T-cell (primary cell): ENCODE measurements at regions not wholly inside any gene's neighbourhood (a gene's known extent, or its start where the extent isn't known, plus 50 kb on each side); places are given as distances from the start of the nearest gene placed in this dataset.

ENCODE experiments used
- ATAC-seq, 4 experiments: fragments of 200-7000 bp in 3 of 4; fragments of 150-1000 bp in 1 of 4; cut with Tn5 transposase; replicated peaks in 1 of 4; 1 replicate in 3 of 4; 2 replicates in 1 of 4; pipeline ENCODE4 v1.10.0; 2021; ENCODE audit warnings: moderate library complexity in 3 of 4, mild to moderate bottlenecking in 2 of 4, moderate number of reproducible peaks in 1 of 4
- CTCF ChIA-PET, 2 donors: fragments of 300-600 bp; sonication (Branson Sonifier 250); formaldehyde crosslinking; loops; one replicate each; lab custom pipeline; 2022; ENCODE audit warnings: antibody characterized with exemption in 2 of 2; lab: Charles Lee
- POLR2A ChIA-PET, 2 donors: fragments of 300-600 bp; sonication (Branson Sonifier 250); formaldehyde crosslinking; loops; one replicate each; lab custom pipeline; 2022; ENCODE audit warnings: antibody characterized with exemption in 2 of 2; lab: Charles Lee
- DNase-seq, 35 experiments: peaks; one replicate each; pipeline versions ENCODE4 v3.0.0 to v3.0.0-alpha.2; 2013 to 2023
- H3K27ac ChIP-seq: one replicate; pipeline ENCODE4 v1.5.1; 2013; ENCODE audit warnings: low read length
- H3K27me3 ChIP-seq, 2 experiments: replicated peaks in 1 of 2; 1 replicate in 1 of 2; 2 replicates in 1 of 2; pipeline versions ENCODE4 v1.6.1 to v1.7.0; 2013; ENCODE audit warnings: low read length in 1 of 2, mixed read lengths in 1 of 2; ENCODE audit not compliant: control insufficient read depth in 2 of 2, insufficient read depth in 2 of 2; ENCODE audit errors: extremely low read depth in 1 of 2
- H3K36me3 ChIP-seq, 2 donors: 1 replicate in 1 of 2; 2 replicates in 1 of 2; pipeline versions ENCODE4 v1.6.1 to v1.7.0; 2013; ENCODE audit warnings: low read length in 1 of 2; ENCODE audit not compliant: control insufficient read depth in 2 of 2, insufficient read depth in 1 of 2; ENCODE audit errors: extremely low read depth in 1 of 2
- H3K4me1 ChIP-seq, 2 experiments: 1 replicate in 1 of 2; 2 replicates in 1 of 2; pipeline versions ENCODE4 v1.6.1 to v1.7.0; 2013; ENCODE audit warnings: low read length in 2 of 2, mixed read lengths in 1 of 2; ENCODE audit not compliant: insufficient read depth in 2 of 2, control insufficient read depth in 1 of 2; ENCODE audit errors: extremely low read depth in 1 of 2
- H3K4me3 ChIP-seq, 2 donors: 1 replicate in 1 of 2; 2 replicates in 1 of 2; pipeline versions ENCODE4 v1.5.1 to v1.7.0; 2013; ENCODE audit warnings: mild to moderate bottlenecking in 2 of 2, low read length in 1 of 2, moderate library complexity in 1 of 2; ENCODE audit not compliant: control insufficient read depth in 1 of 2; ENCODE audit errors: extremely low read depth in 1 of 2
- H3K9me3 ChIP-seq: 2 replicates; pipeline ENCODE4 v1.7.0; 2013
- H3K27ac Mint-ChIP-seq, 2 donors: one replicate each; pipeline ENCODE4 v1.8.0; 2020 to 2021; ENCODE audit warnings: mild to moderate bottlenecking in 2 of 2, mixed read lengths in 2 of 2
- H3K27me3 Mint-ChIP-seq, 2 donors: one replicate each; pipeline ENCODE4 v1.8.0; 2021 to 2022; ENCODE audit warnings: mixed read lengths in 2 of 2
- H3K36me3 Mint-ChIP-seq: one replicate; pipeline ENCODE4 v1.8.0; 2021; ENCODE audit warnings: mixed read lengths
- H3K4me1 Mint-ChIP-seq, 3 donors: one replicate each; pipeline ENCODE4 v1.8.0; 2020 to 2022; ENCODE audit warnings: mixed read lengths in 3 of 3, mild to moderate bottlenecking in 1 of 3
- H3K4me3 Mint-ChIP-seq, 3 donors: one replicate each; pipeline ENCODE4 v1.8.0; 2020 to 2022; ENCODE audit warnings: mild to moderate bottlenecking in 3 of 3, mixed read lengths in 3 of 3, moderate library complexity in 3 of 3
- H3K9me3 Mint-ChIP-seq, 3 donors: one replicate each; pipeline ENCODE4 v1.8.0; 2020 to 2022; ENCODE audit warnings: mixed read lengths in 3 of 3
- WGBS: methylation state at CpG from one replicate; pipeline ENCODE4 v1.1.5; 2013; ENCODE audit warnings: missing lambda C conversion rate; ENCODE audit not compliant: insufficient coverage; 5-methylcytosine and 5-hydroxymethylcytosine counted together

DNA sequence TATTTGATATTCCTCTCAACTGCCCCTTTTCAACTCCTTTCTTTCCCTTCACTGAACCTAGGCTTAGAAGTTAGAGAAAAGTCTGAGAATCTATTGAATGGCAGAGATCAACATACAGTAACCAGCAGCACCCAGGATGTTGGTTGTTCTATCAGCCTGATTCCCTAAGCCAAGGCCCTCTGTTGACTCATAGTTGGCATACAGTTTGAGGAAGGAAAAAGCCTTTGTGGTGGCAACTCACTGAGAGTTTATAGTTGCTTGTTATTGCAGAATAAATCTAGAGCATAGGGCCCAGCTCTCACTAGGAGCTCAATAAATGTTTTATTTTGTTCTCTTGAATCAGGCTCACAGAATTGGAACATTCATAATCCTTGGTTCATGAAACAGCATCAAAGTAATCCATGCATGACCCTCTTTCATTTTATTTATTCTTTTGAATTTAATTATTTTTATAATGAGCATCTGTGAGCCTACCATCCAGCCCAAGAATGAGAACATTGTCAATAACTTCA is 119.1 kb upstream of the ADGRF1 start:
- Mint-ChIP-seq H3K36me3 (no peaks in the 10 kb centered on the region), H3K4me1 (no peaks in the 10 kb centered on the region), H3K27me3 (peaks cover 0 to 6% of the 10 kb centered on the region in 2 donors), H3K4me3 (no peak overlapping the region), H3K9me3 (no peaks in the 10 kb centered on the region), H3K27ac (no peak overlapping the region)
- POLR2A ChIA-PET, result no interaction called here
- Histone ChIP-seq H3K27me3 (no peaks in the 10 kb centered on the region), H3K27ac (no peak overlapping the region), H3K36me3 (no peaks in the 10 kb centered on the region), H3K4me1 (no peaks in the 10 kb centered on the region), H3K9me3 (no peaks in the 10 kb centered on the region), H3K4me3 (no peak overlapping the region)
- CTCF ChIA-PET, result no interaction called here
- DNase-seq (no peak), ATAC-seq (no peak)

GRCh38 chr6:47160702-47161101 is 118.6 kb upstream of the ADGRF1 start:
- POLR2A ChIA-PET, result no interaction called here
- Mint-ChIP-seq H3K27me3 (peaks cover 0 to 6% of the 10 kb centered on the region in 2 donors), H3K36me3 (no peaks in the 10 kb centered on the region), H3K9me3 (no peaks in the 10 kb centered on the region), H3K4me1 (no peaks in the 10 kb centered on the region), H3K27ac (no peak overlapping the region), H3K4me3 (no peak overlapping the region)
- WGBS, result 100% methylated on average over 1 of the region's 3 CpGs
- H3K4me3 ChIP-seq, result no peak overlapping the region
- DNase-seq, result no peak
- H3K9me3 ChIP-seq, result no peaks in the 10 kb centered on the region
- no peak overlapping the region for H3K27ac ChIP-seq
- H3K27me3 ChIP-seq, result no peaks in the 10 kb centered on the region
- no peaks in the 10 kb centered on the region for H3K36me3 ChIP-seq
- no peak for ATAC-seq
- H3K4me1 ChIP-seq, result no peaks in the 10 kb centered on the region
- CTCF ChIA-PET, result no interaction called here

- no peaks in the 10 kb centered on the region for H3K9me3 Mint-ChIP-seq
- Histone ChIP-seq H3K9me3 (no peaks in the 10 kb centered on the region), H3K27me3 (no peaks in the 10 kb centered on the region), H3K4me3 (no peak overlapping the region), H3K4me1 (no peaks in the 10 kb centered on the region), H3K27ac (no peak overlapping the region), H3K36me3 (no peaks in the 10 kb centered on the region)
- H3K36me3 Mint-ChIP-seq, result no peaks in the 10 kb centered on the region
- no peaks in the 10 kb centered on the region for H3K4me1 Mint-ChIP-seq
- CTCF ChIA-PET, result no interaction called here
- POLR2A ChIA-PET, result no interaction called here
- no peak overlapping the region for H3K27ac Mint-ChIP-seq
- DNase-seq, result no peak
- no peak for ATAC-seq
- H3K27me3 Mint-ChIP-seq, result peaks cover 0 to 6% of the 10 kb centered on the region in 2 donors
- H3K4me3 Mint-ChIP-seq, result no peak overlapping the region
- 58% methylated on average over 3 of the region's 5 CpGs for WGBS
These were observed 117.6 kb upstream of the ADGRF1 start for GRCh38 chr6:47159763-47160162.

GRCh38 chr6:47157653-47158219 is 115.6 kb upstream of the ADGRF1 start:
- ATAC-seq, result no peak
- no peaks in the 10 kb centered on the region for H3K4me1 ChIP-seq
- no CpG with 5 or more reads among the region's 2 CpGs for WGBS
- no peaks in the 10 kb centered on the region for H3K36me3 ChIP-seq
- Mint-ChIP-seq H3K4me1 (no peaks in the 10 kb centered on the region), H3K9me3 (no peaks in the 10 kb centered on the region), H3K27ac (no peak overlapping the region), H3K4me3 (no peak overlapping the region), H3K27me3 (peaks cover 0 to 2% of the 10 kb centered on the region in 2 donors), H3K36me3 (no peaks in the 10 kb centered on the region)
- no peaks in the 10 kb centered on the region for H3K27me3 ChIP-seq
- POLR2A ChIA-PET, result no interaction called here
- no peaks in the 10 kb centered on the region for H3K9me3 ChIP-seq
- CTCF ChIA-PET, result no interaction called here
- DNase-seq, result no peak
- H3K27ac ChIP-seq, result no peak overlapping the region
- no peak overlapping the region for H3K4me3 ChIP-seq

- Mint-ChIP-seq H3K4me3 (no peak overlapping the region), H3K27ac (no peak overlapping the region), H3K9me3 (no peaks in the 10 kb centered on the region), H3K4me1 (no peaks in the 10 kb centered on the region), H3K36me3 (no peaks in the 10 kb centered on the region), H3K27me3 (peaks cover 0 to 2% of the 10 kb centered on the region in 2 donors)
- Histone ChIP-seq H3K27me3 (no peaks in the 10 kb centered on the region), H3K4me3 (no peak overlapping the region), H3K36me3 (no peaks in the 10 kb centered on the region), H3K9me3 (no peaks in the 10 kb centered on the region), H3K4me1 (no peaks in the 10 kb centered on the region), H3K27ac (no peak overlapping the region)
- DNase-seq (no peak), ATAC-seq (no peak)
- ChIA-PET CTCF (no interaction called here), POLR2A (no interaction called here)
- 100% methylated on average over 1 of the region's 1 CpG for WGBS
These were observed 114.9 kb upstream of the ADGRF1 start for GRCh38 chr6:47157063-47157462.

GRCh38 chr6:47156196-47156595 is 114.1 kb upstream of the ADGRF1 start:
- H3K36me3 Mint-ChIP-seq, result no peaks in the 10 kb centered on the region

GRCh38 chr6:47153404-47153755 is 111.2 kb upstream of the ADGRF1 start:
- no peaks in the 10 kb centered on the region for H3K9me3 ChIP-seq
- H3K4me3 Mint-ChIP-seq, result no peak overlapping the region
- H3K27ac ChIP-seq, result no peak overlapping the region
- H3K27me3 ChIP-seq, result peaks cover 0 to 2% of the 10 kb centered on the region in 2 experiments
- H3K36me3 Mint-ChIP-seq, result no peaks in the 10 kb centered on the region
- no peaks in the 10 kb centered on the region for H3K9me3 Mint-ChIP-seq
- ChIA-PET POLR2A (no interaction called here), CTCF (no interaction called here)
- WGBS, result 73% methylated on average over 1 of the region's 3 CpGs
- no peak overlapping the region for H3K4me3 ChIP-seq
- H3K4me1 ChIP-seq, result no peaks in the 10 kb centered on the region
- H3K27ac Mint-ChIP-seq, result no peak overlapping the region
- DNase-seq (no peak), ATAC-seq (no peak)
- peaks cover 0 to 9% of the 10 kb centered on the region in 2 donors for H3K27me3 Mint-ChIP-seq
- H3K36me3 ChIP-seq, result no peaks in the 10 kb centered on the region
- no peaks in the 10 kb centered on the region for H3K4me1 Mint-ChIP-seq

More at GRCh38 chr6:47156196-47156595, 114.1 kb upstream of the ADGRF1 start:
- Histone ChIP-seq H3K27me3 (no peaks in the 10 kb centered on the region), H3K36me3 (no peaks in the 10 kb centered on the region), H3K9me3 (no peaks in the 10 kb centered on the region), H3K4me1 (no peaks in the 10 kb centered on the region), H3K4me3 (no peak overlapping the region), H3K27ac (no peak overlapping the region)
- ChIA-PET POLR2A (no interaction called here), CTCF (no interaction called here)
- Mint-ChIP-seq H3K9me3 (no peaks in the 10 kb centered on the region), H3K27me3 (peaks cover 0 to 2% of the 10 kb centered on the region in 2 donors), H3K27ac (no peak overlapping the region), H3K4me3 (no peak overlapping the region), H3K4me1 (no peaks in the 10 kb centered on the region)
- ATAC-seq (no peak), DNase-seq (no peak)
- 60% methylated on average over 2 of the region's 4 CpGs for WGBS
